GM12875 (cell line): ENCODE measurements at regions not wholly inside any gene's neighbourhood (a gene's known extent, or its start where the extent isn't known, plus 50 kb on each side); places are given as distances from the start of the nearest gene placed in this dataset.

Experiments
- H3K4me3 ChIP-seq: one replicate; pipeline ENCODE4 v1.5.1; 2011; ENCODE audit warnings: low read depth, low read length, control low read depth
- CTCF ChIP-seq: IDR thresholded peaks from 2 replicates; pipeline ENCODE4 v1.5.1; 2011; ENCODE audit warnings: low read depth, mild to moderate bottlenecking, control low read depth, inconsistent platforms, low read length, moderate library complexity, borderline replicate concordance; ENCODE audit not compliant: insufficient read depth

GRCh38 chr6:163757520-163757919 is 343.0 kb downstream of the QKI start:
- no peak for TF ChIP-seq CTCF
- H3K4me3 ChIP-seq = no peak overlapping the region

GRCh38 chr6:163756079-163756478 is 341.6 kb downstream of the QKI start:
- no peak for TF ChIP-seq CTCF
- no peak overlapping the region for H3K4me3 ChIP-seq

GRCh38 chr6:163754866-163755265 is 340.3 kb downstream of the QKI start:
- no peak overlapping the region for H3K4me3 ChIP-seq
- TF ChIP-seq CTCF = no peak

GRCh38 chr6:163753430-163753829 is 338.9 kb downstream of the QKI start:
- TF ChIP-seq CTCF = no peak
- H3K4me3 ChIP-seq = no peak overlapping the region

- H3K4me3 ChIP-seq = no peak overlapping the region
- no peak for TF ChIP-seq CTCF
Measured at GRCh38 chr6:163752446-163752845, 337.9 kb downstream of the QKI start.

GRCh38 chr6:163751032-163751525 is 336.6 kb downstream of the QKI start:
- no peak for TF ChIP-seq CTCF

GRCh38 chr6:163750431-163751031 is 336.0 kb downstream of the QKI start:
- no peak for TF ChIP-seq CTCF
- H3K4me3 ChIP-seq = no peak overlapping the region

More at GRCh38 chr6:163751032-163751525, 336.6 kb downstream of the QKI start:
- no peak overlapping the region for H3K4me3 ChIP-seq
